ENCODE measurements at regions not wholly inside any gene's neighbourhood (a gene's known extent, or its start where the extent isn't known, plus 50 kb on each side); places are given as distances from the start of the nearest gene placed in this dataset.

GRCh38 chr9:1201262-1201661 lies 151.1 kb downstream of the DMRT2 start:
- TF ChIP-seq POLR2AphosphoS5 (IDR thresholded peaks at IDR 0.05) (no peak), POLR2A (IDR thresholded peaks at IDR 0.05) (no peak), CTCF (IDR thresholded peaks at IDR 0.05) (no peak)
- no peaks in the 10 kb centered on the region for H3K36me3 ChIP-seq
- no peak overlapping the region for H3K4me3 ChIP-seq
- H3K9me3 ChIP-seq: no peaks in the 10 kb centered on the region
- no peaks in the 10 kb centered on the region for H3K4me1 ChIP-seq
- intact Hi-C loops (cut with DNase I; ENCODE audit: low total_unique reads): no loop called here
- H3K27me3 ChIP-seq: no peaks in the 10 kb centered on the region
- DNase-seq (ENCODE audit: low spot score in 2 of 2): no peak
- H3K27ac ChIP-seq: no peak overlapping the region

- Histone ChIP-seq H3K27me3 (no peaks in the 10 kb centered on the region), H3K36me3 (no peaks in the 10 kb centered on the region), H3K27ac (no peak overlapping the region), H3K4me1 (no peaks in the 10 kb centered on the region), H3K9me3 (no peaks in the 10 kb centered on the region), H3K4me3 (no peak overlapping the region)
- no peak for TF ChIP-seq CTCF (IDR thresholded peaks at IDR 0.05)
- no peak for TF ChIP-seq POLR2AphosphoS5 (IDR thresholded peaks at IDR 0.05)
- TF ChIP-seq POLR2A (IDR thresholded peaks at IDR 0.05): no peak
- intact Hi-C loops (cut with DNase I; ENCODE audit: low total_unique reads): no loop called here
- no peak for DNase-seq (ENCODE audit: low spot score in 2 of 2)
These were observed 151.7 kb downstream of the DMRT2 start for GRCh38 chr9:1201901-1202300.

GRCh38 chr9:1202512-1203280 lies 152.5 kb downstream of the DMRT2 start:
- intact Hi-C loops (cut with DNase I; ENCODE audit: low total_unique reads): no loop called here
- no peak overlapping the region for H3K27ac ChIP-seq
- no peak for DNase-seq (ENCODE audit: low spot score in 2 of 2)
- no peaks in the 10 kb centered on the region for H3K9me3 ChIP-seq
- H3K27me3 ChIP-seq: no peaks in the 10 kb centered on the region
- no peak overlapping the region for H3K4me3 ChIP-seq
- no peaks in the 10 kb centered on the region for H3K4me1 ChIP-seq
- H3K36me3 ChIP-seq: no peaks in the 10 kb centered on the region
- TF ChIP-seq POLR2A (IDR thresholded peaks at IDR 0.05) (no peak), POLR2AphosphoS5 (IDR thresholded peaks at IDR 0.05) (no peak), CTCF (IDR thresholded peaks at IDR 0.05) (no peak)

- no peak for DNase-seq (ENCODE audit: low spot score in 2 of 2)
- no peaks in the 10 kb centered on the region for H3K4me1 ChIP-seq
- no peaks in the 10 kb centered on the region for H3K36me3 ChIP-seq
- H3K9me3 ChIP-seq: no peaks in the 10 kb centered on the region
- intact Hi-C loops (cut with DNase I; ENCODE audit: low total_unique reads): no loop called here
- no peak for TF ChIP-seq CTCF (IDR thresholded peaks at IDR 0.05)
- no peak for TF ChIP-seq POLR2A (IDR thresholded peaks at IDR 0.05)
- TF ChIP-seq POLR2AphosphoS5 (IDR thresholded peaks at IDR 0.05): no peak
- no peak overlapping the region for H3K4me3 ChIP-seq
- H3K27ac ChIP-seq: no peak overlapping the region
- H3K27me3 ChIP-seq: no peaks in the 10 kb centered on the region
These were observed 157.5 kb downstream of the DMRT2 start for GRCh38 chr9:1207686-1208085.

- no peak for DNase-seq (ENCODE audit: low spot score in 2 of 2)
- Histone ChIP-seq H3K27ac (no peak overlapping the region), H3K4me3 (no peak overlapping the region), H3K27me3 (no peaks in the 10 kb centered on the region), H3K4me1 (no peaks in the 10 kb centered on the region), H3K36me3 (no peaks in the 10 kb centered on the region), H3K9me3 (no peaks in the 10 kb centered on the region)
- no peak for TF ChIP-seq POLR2A (IDR thresholded peaks at IDR 0.05)
- TF ChIP-seq CTCF (IDR thresholded peaks at IDR 0.05): no peak
- TF ChIP-seq POLR2AphosphoS5 (IDR thresholded peaks at IDR 0.05): no peak
- intact Hi-C loops (cut with DNase I; ENCODE audit: low total_unique reads): no loop called here
These were observed 158.0 kb downstream of the DMRT2 start for GRCh38 chr9:1208157-1208556.
